ENCODE measurements at regions not wholly inside any gene's neighbourhood (a gene's known extent, or its start where the extent isn't known, plus 50 kb on each side); places are given as distances from the start of the nearest gene placed in this dataset.

DNA sequence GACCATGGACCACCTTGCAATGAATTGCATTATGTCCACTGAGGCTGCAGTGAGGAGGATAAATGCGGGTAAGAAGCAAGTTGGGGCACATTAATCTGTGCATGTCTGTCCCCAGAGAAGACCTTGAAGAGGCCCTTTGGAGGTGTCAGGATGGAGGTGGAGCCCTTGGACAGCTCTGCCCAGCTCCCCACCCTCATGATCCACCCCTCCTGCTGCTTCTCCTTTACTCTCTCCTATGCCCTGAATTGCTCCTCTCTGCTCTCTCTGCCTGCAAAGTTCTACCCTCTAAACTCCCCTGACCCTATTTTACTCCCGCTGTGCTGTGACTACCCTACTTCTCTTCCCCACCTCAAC is 292.4 kb upstream of the USP24 start:
- Mint-ChIP-seq H3K36me3 (ENCODE audit: low read depth, unreplicated experiment) (no peaks in the 10 kb centered on the region), H3K9me3 (ENCODE audit: unreplicated experiment) (no peaks in the 10 kb centered on the region), H3K27me3 (ENCODE audit: unreplicated experiment) (peaks cover 2% of the 10 kb centered on the region), H3K4me1 (ENCODE audit: unreplicated experiment) (peaks cover 3% of the 10 kb centered on the region), H3K27ac (ENCODE audit: unreplicated experiment) (no peak overlapping the region), H3K4me3 (ENCODE audit: unreplicated experiment) (no peak overlapping the region)
- TF ChIP-seq, protein P1, sequence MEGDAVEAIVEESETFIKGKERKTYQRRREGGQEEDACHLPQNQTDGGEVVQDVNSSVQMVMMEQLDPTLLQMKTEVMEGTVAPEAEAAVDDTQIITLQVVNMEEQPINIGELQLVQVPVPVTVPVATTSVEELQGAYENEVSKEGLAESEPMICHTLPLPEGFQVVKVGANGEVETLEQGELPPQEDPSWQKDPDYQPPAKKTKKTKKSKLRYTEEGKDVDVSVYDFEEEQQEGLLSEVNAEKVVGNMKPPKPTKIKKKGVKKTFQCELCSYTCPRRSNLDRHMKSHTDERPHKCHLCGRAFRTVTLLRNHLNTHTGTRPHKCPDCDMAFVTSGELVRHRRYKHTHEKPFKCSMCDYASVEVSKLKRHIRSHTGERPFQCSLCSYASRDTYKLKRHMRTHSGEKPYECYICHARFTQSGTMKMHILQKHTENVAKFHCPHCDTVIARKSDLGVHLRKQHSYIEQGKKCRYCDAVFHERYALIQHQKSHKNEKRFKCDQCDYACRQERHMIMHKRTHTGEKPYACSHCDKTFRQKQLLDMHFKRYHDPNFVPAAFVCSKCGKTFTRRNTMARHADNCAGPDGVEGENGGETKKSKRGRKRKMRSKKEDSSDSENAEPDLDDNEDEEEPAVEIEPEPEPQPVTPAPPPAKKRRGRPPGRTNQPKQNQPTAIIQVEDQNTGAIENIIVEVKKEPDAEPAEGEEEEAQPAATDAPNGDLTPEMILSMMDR (IDR thresholded peaks at IDR 0.05; ENCODE audit: unreplicated experiment) = no peak
- no peak for DNase-seq (ENCODE audit: low spot score)

DNA sequence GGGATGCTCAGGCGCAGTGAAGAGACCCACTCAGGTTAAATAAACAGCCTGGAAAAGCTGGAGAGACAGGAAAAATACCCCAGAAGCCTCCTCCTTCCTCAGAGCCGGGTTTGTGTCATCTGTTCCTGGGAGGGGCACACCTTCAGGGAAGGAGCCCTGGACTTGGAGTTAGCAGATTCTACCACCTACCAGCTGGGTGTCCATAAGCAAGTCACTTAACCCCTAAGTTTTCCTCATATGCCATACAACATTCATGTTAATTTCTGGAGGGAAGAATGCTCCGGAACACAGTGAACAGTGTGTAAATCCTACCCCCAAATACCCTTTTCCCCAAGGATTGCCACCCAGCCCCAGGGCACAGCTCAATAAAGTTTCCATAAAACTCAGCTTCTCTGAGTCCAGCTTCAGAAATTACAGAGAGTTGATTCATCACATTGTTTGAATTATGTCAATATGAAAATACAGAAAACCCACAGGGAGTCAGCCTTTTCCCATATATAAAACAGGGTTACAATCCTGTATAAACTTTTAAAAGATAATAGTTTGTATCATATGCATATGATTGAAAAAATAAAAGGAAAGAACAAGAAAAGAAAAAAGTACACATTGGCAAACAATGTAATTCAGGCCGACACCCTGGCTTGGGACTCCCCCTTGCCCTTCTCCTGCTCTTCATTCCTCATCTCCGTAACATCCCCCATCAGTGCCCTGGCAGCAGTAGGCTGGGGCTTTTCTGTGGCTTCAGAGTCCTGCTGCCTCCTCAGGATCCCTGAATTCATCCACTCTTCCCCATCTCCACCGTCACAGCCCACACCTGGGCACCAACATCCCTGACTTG is 291.8 kb upstream of the USP24 start:
- H3K27me3 Mint-ChIP-seq (ENCODE audit: unreplicated experiment) = peaks cover 2% of the 10 kb centered on the region

DNA sequence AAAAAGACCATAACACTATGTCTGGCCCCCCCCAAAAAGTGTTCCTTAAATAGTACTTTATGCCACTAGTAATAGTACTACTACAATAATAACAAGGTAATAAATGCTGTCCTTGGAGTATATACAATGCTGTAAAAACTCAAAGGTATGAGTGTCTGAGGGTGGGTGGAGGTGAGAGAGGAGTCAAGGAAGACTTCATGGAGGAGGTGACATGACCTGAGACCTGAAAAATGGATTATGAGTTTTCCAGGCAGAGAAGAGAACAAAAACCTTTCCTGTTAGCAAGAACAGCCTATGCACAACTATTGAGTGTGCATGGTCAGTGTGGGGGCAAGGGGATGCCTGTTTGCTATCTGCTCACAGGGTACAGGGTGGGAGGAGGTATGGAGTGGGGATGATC is 290.2 kb upstream of the USP24 start:
- Mint-ChIP-seq H3K4me1 (ENCODE audit: unreplicated experiment) (no peaks in the 10 kb centered on the region), H3K27me3 (ENCODE audit: unreplicated experiment) (no peaks in the 10 kb centered on the region), H3K27ac (ENCODE audit: unreplicated experiment) (no peak overlapping the region), H3K4me3 (ENCODE audit: unreplicated experiment) (no peak overlapping the region), H3K36me3 (ENCODE audit: low read depth, unreplicated experiment) (no peaks in the 10 kb centered on the region), H3K9me3 (ENCODE audit: unreplicated experiment) (no peaks in the 10 kb centered on the region)
- no peak for DNase-seq (ENCODE audit: low spot score)
- TF ChIP-seq, protein P1 (IDR thresholded peaks at IDR 0.05; ENCODE audit: unreplicated experiment) = no peak

More for the DNA sequence above, 291.8 kb upstream of the USP24 start:
- H3K9me3 Mint-ChIP-seq (ENCODE audit: unreplicated experiment) = no peaks in the 10 kb centered on the region
- H3K36me3 Mint-ChIP-seq (ENCODE audit: low read depth, unreplicated experiment) = no peaks in the 10 kb centered on the region
- no peak overlapping the region for H3K27ac Mint-ChIP-seq (ENCODE audit: unreplicated experiment)
- TF ChIP-seq, protein P1 (IDR thresholded peaks at IDR 0.05; ENCODE audit: unreplicated experiment) = no peak
- no peak for DNase-seq (ENCODE audit: low spot score)
- H3K4me1 Mint-ChIP-seq (ENCODE audit: unreplicated experiment) = peaks cover 3% of the 10 kb centered on the region
- H3K4me3 Mint-ChIP-seq (ENCODE audit: unreplicated experiment) = no peak overlapping the region

GRCh38 chr1:55504306-55504731 is 289.2 kb upstream of the USP24 start:
- no peaks in the 10 kb centered on the region for H3K4me1 Mint-ChIP-seq (ENCODE audit: unreplicated experiment)
- TF ChIP-seq, protein P1 (IDR thresholded peaks at IDR 0.05; ENCODE audit: unreplicated experiment) = no peak
- H3K36me3 Mint-ChIP-seq (ENCODE audit: low read depth, unreplicated experiment) = no peaks in the 10 kb centered on the region
- H3K27me3 Mint-ChIP-seq (ENCODE audit: unreplicated experiment) = no peaks in the 10 kb centered on the region
- no peak for DNase-seq (ENCODE audit: low spot score)
- no peak overlapping the region for H3K4me3 Mint-ChIP-seq (ENCODE audit: unreplicated experiment)
- H3K27ac Mint-ChIP-seq (ENCODE audit: unreplicated experiment) = no peak overlapping the region
- no peaks in the 10 kb centered on the region for H3K9me3 Mint-ChIP-seq (ENCODE audit: unreplicated experiment)

- H3K4me1 Mint-ChIP-seq (ENCODE audit: unreplicated experiment) = no peaks in the 10 kb centered on the region
- DNase-seq (ENCODE audit: low spot score) = no peak
- H3K4me3 Mint-ChIP-seq (ENCODE audit: unreplicated experiment) = no peak overlapping the region
- H3K36me3 Mint-ChIP-seq (ENCODE audit: low read depth, unreplicated experiment) = no peaks in the 10 kb centered on the region
- no peak overlapping the region for H3K27ac Mint-ChIP-seq (ENCODE audit: unreplicated experiment)
- TF ChIP-seq, protein P1 (IDR thresholded peaks at IDR 0.05; ENCODE audit: unreplicated experiment) = no peak
- no peaks in the 10 kb centered on the region for H3K9me3 Mint-ChIP-seq (ENCODE audit: unreplicated experiment)
- H3K27me3 Mint-ChIP-seq (ENCODE audit: unreplicated experiment) = no peaks in the 10 kb centered on the region
Observed at GRCh38 chr1:55503663-55504305, 288.6 kb upstream of the USP24 start.

Measured in endothelial cell (in vitro differentiated cells).